Panc1 (cell line): ENCODE measurements at regions not wholly inside any gene's neighbourhood (a gene's known extent, or its start where the extent isn't known, plus 50 kb on each side); places are given as distances from the start of the nearest gene placed in this dataset.

Experiments
- ATAC-seq: fragments of 200-7000 bp; cut with Tn5 transposase; 2 replicates; pipeline ENCODE4 v1.9.1; 2020; ENCODE audit warnings: mild to moderate bottlenecking, moderate library complexity
- BruUV-seq: library from RNA; stranded (reverse); fragments of 400-500 nt; replicated peaks from 2 replicates; lab custom pipeline; 2021; lab: Mats Ljungman, UMichigan
- CTCF ChIA-PET: fragments of 300-600 bp; sonication (Branson Sonifier 250); formaldehyde crosslinking; loops from one replicate; lab custom pipeline; 2022; ENCODE audit warnings: antibody characterized with exemption; lab: Charles Lee
- POLR2A ChIA-PET: fragments of 300-600 bp; sonication (Branson Sonifier 250); formaldehyde crosslinking; loops from one replicate; lab custom pipeline; 2022; ENCODE audit warnings: antibody characterized with exemption; lab: Charles Lee
- DNase-seq: peaks from one replicate; pipeline ENCODE4 v3.0.0-alpha.2; 2010; ENCODE audit warnings: low read depth, low spot score
- H3K27ac ChIP-seq: 2 replicates; pipeline ENCODE4 v1.5.1; 2011; ENCODE audit warnings: mild to moderate bottlenecking, low read length, inconsistent platforms
- H3K27me3 ChIP-seq: fragments of 200-500 bp; sonication (Bioruptor generic); 2 replicates; pipeline ENCODE4 v1.6.0; 2014; ENCODE audit warnings: low read length, inconsistent platforms; ENCODE audit not compliant: control insufficient read depth, insufficient read depth
- H3K36me3 ChIP-seq: fragments of 200-500 bp; sonication (Bioruptor generic); 2 replicates; pipeline ENCODE4 v1.5.1; 2014; ENCODE audit warnings: inconsistent platforms, mild to moderate bottlenecking, low read length, moderate library complexity; ENCODE audit not compliant: control insufficient read depth, insufficient read depth
- H3K4me1 ChIP-seq: 2 replicates; pipeline ENCODE4 v1.5.1; 2011; ENCODE audit warnings: inconsistent platforms, mild to moderate bottlenecking, low read length, moderate library complexity; ENCODE audit not compliant: control insufficient read depth, insufficient read depth
- H3K4me3 ChIP-seq, 2 experiments: 2 replicates each; pipeline ENCODE4 v1.5.1; 2011 to 2012; ENCODE audit warnings: low read depth in 2 of 2, low read length in 2 of 2, mild to moderate bottlenecking in 2 of 2, inconsistent platforms in 1 of 2, moderate library complexity in 1 of 2
- H3K9me3 ChIP-seq: fragments of 200-500 bp; sonication (Bioruptor generic); 2 replicates; pipeline ENCODE4 v1.5.1; 2014; ENCODE audit warnings: low read depth, mild to moderate bottlenecking, inconsistent platforms, low read length, moderate library complexity; ENCODE audit not compliant: control insufficient read depth, insufficient read depth
- POLR2AphosphoS5 ChIP-seq: IDR thresholded peaks from 2 replicates; pipeline ENCODE4 v1.6.1; 2012; ENCODE audit warnings: mild to moderate bottlenecking, low read depth, low read length, moderate library complexity
- SIN3A ChIP-seq: IDR thresholded peaks from 2 replicates; pipeline ENCODE4 v1.6.1; 2012; ENCODE audit warnings: low read depth, mild to moderate bottlenecking, low read length, moderate library complexity, borderline replicate concordance; ENCODE audit not compliant: insufficient read depth
- TCF7L2 ChIP-seq: IDR thresholded peaks from 2 replicates; pipeline ENCODE4 v1.6.1; 2011; ENCODE audit warnings: mild to moderate bottlenecking, low read depth, low read length, inconsistent platforms
- in situ Hi-C: cut with HindIII; loops from 2 replicates; pipeline ENCODE4 v1.10.0; 2016; ENCODE audit warnings: low sequenced_read_pairs, low pct_unique_long_range_greater_than_20kb
- intact Hi-C: fragments of 100-400 bp; cut with micrococcal nuclease; formaldehyde crosslinking; loops from one replicate; pipeline ENCODE4 v1.10.0; 2022; ENCODE audit not compliant: unreplicated experiment
- TF ChIP-seq, protein P1 (sequence below), 2 experiments: IDR thresholded peaks; 2 replicates each; pipeline ENCODE4 v1.6.1; 2011 to 2012; ENCODE audit warnings: low read depth in 2 of 2, control low read depth in 1 of 2, low read length in 1 of 2, mild to moderate bottlenecking in 1 of 2, moderate library complexity in 1 of 2; ENCODE audit not compliant: insufficient read depth in 1 of 2
- TF ChIP-seq, protein P2 (sequence below): fragments of 450-650 bp; IDR thresholded peaks from 2 replicates; pipeline ENCODE4 v1.5.1; 2017; ENCODE audit warnings: mild to moderate bottlenecking

DNA sequence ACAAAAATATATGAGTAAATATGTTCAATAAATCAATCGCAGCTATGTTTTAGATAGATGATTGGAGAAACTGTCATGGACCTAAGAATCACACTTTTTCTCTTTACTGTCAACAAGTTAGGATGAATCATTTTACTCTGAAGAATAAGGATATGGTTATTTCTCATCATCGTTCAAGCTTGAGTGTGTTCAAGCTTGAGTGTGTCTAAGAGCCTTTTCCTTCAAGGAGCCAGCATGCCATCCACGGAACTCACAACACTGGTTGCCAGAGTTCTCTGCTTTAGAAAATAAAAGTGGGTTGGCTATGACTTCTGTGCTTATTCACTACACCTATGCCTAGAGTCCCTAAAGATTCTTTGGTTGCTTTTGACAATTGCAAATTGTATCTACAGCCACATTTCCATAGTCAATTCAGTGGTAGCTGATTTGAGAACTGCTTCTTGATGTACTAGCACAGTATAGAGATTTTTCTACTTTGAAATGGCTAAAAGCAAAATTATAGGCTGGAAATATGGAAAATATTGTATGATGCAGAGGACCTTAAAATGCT, 58.1 kb upstream of the SCEL start:
- Histone ChIP-seq H3K4me1 (no peaks in the 10 kb centered on the region), H3K4me3 (no peak overlapping the region), H3K27ac (no peak overlapping the region), H3K36me3 (no peaks in the 10 kb centered on the region), H3K9me3 (no peaks in the 10 kb centered on the region), H3K27me3 (no peaks in the 10 kb centered on the region)
- ATAC-seq (no peak), DNase-seq (no peak)
- BruUV-seq: no TSS peak
- ChIA-PET POLR2A (no interaction called here), CTCF (interaction anchor here (0.7 kb wide), 1 partner anchor 451 kb away, joined by 3 read pairs; no protein-coding TSS in a partner anchor)
- intact Hi-C loops: no loop called here
- in situ Hi-C loops: no loop called here
- TF ChIP-seq SIN3A (no peak), TCF7L2 (no peak), POLR2AphosphoS5 (no peak)
- TF ChIP-seq, protein P1, sequence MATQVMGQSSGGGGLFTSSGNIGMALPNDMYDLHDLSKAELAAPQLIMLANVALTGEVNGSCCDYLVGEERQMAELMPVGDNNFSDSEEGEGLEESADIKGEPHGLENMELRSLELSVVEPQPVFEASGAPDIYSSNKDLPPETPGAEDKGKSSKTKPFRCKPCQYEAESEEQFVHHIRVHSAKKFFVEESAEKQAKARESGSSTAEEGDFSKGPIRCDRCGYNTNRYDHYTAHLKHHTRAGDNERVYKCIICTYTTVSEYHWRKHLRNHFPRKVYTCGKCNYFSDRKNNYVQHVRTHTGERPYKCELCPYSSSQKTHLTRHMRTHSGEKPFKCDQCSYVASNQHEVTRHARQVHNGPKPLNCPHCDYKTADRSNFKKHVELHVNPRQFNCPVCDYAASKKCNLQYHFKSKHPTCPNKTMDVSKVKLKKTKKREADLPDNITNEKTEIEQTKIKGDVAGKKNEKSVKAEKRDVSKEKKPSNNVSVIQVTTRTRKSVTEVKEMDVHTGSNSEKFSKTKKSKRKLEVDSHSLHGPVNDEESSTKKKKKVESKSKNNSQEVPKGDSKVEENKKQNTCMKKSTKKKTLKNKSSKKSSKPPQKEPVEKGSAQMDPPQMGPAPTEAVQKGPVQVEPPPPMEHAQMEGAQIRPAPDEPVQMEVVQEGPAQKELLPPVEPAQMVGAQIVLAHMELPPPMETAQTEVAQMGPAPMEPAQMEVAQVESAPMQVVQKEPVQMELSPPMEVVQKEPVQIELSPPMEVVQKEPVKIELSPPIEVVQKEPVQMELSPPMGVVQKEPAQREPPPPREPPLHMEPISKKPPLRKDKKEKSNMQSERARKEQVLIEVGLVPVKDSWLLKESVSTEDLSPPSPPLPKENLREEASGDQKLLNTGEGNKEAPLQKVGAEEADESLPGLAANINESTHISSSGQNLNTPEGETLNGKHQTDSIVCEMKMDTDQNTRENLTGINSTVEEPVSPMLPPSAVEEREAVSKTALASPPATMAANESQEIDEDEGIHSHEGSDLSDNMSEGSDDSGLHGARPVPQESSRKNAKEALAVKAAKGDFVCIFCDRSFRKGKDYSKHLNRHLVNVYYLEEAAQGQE (IDR thresholded peaks at IDR 0.05; ENCODE audit: insufficient read depth in 1 of 2, low read depth in 2 of 2, low read length in 1 of 2): no peak
- TF ChIP-seq, protein P2, sequence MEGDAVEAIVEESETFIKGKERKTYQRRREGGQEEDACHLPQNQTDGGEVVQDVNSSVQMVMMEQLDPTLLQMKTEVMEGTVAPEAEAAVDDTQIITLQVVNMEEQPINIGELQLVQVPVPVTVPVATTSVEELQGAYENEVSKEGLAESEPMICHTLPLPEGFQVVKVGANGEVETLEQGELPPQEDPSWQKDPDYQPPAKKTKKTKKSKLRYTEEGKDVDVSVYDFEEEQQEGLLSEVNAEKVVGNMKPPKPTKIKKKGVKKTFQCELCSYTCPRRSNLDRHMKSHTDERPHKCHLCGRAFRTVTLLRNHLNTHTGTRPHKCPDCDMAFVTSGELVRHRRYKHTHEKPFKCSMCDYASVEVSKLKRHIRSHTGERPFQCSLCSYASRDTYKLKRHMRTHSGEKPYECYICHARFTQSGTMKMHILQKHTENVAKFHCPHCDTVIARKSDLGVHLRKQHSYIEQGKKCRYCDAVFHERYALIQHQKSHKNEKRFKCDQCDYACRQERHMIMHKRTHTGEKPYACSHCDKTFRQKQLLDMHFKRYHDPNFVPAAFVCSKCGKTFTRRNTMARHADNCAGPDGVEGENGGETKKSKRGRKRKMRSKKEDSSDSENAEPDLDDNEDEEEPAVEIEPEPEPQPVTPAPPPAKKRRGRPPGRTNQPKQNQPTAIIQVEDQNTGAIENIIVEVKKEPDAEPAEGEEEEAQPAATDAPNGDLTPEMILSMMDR: no peak

- Histone ChIP-seq H3K27ac (no peak overlapping the region), H3K4me3 (no peak overlapping the region), H3K27me3 (no peaks in the 10 kb centered on the region), H3K4me1 (no peaks in the 10 kb centered on the region), H3K9me3 (no peaks in the 10 kb centered on the region), H3K36me3 (no peaks in the 10 kb centered on the region)
- BruUV-seq: no TSS peak
- no peak for DNase-seq
- ChIA-PET CTCF (no interaction called here), POLR2A (no interaction called here)
- ATAC-seq: no peak
- in situ Hi-C loops: no loop called here
- TF ChIP-seq, protein P2: no peak
- TF ChIP-seq POLR2AphosphoS5: no peak
- TF ChIP-seq, protein P1 (IDR thresholded peaks at IDR 0.05; ENCODE audit: insufficient read depth in 1 of 2, low read depth in 2 of 2, low read length in 1 of 2): no peak
- no peak for TF ChIP-seq SIN3A
- no peak for TF ChIP-seq TCF7L2
- intact Hi-C loops: no loop called here
Measured at GRCh38 chr13:77476456-77476855, 59.0 kb upstream of the SCEL start.
